Uterus (tissue), 3 donors: ENCODE measurements at regions not wholly inside any gene's neighbourhood (a gene's known extent, or its start where the extent isn't known, plus 50 kb on each side); places are given as distances from the start of the nearest gene placed in this dataset.

Experiments
- DNase-seq, 2 donors: peaks; one replicate each; pipeline ENCODE4 v3.0.0-alpha.2; 2019 to 2020
- H3K27ac ChIP-seq, 2 donors: fragments of 200-600 bp; sonication (generic); 1 replicate in 1 of 2; 2 replicates in 1 of 2; pipeline ENCODE4 v1.5.1; 2016 to 2018
- H3K27me3 ChIP-seq, 2 donors: fragments of 200-600 bp; sonication (generic); one replicate each; pipeline ENCODE4 v1.5.1; 2018 to 2019; ENCODE audit warnings: control low read depth in 1 of 2
- H3K36me3 ChIP-seq, 2 donors: fragments of 200-600 bp; sonication (generic); one replicate each; pipeline ENCODE4 v1.5.1; 2019; ENCODE audit warnings: control low read depth in 1 of 2
- H3K4me1 ChIP-seq, 2 donors: fragments of 200-600 bp; sonication (generic); one replicate each; pipeline ENCODE4 v1.5.1; 2018 to 2019; ENCODE audit warnings: control low read depth in 1 of 2
- H3K4me3 ChIP-seq, 2 donors: fragments of 200-600 bp; sonication (generic); 1 replicate in 1 of 2; 2 replicates in 1 of 2; pipeline ENCODE4 v1.5.1; 2018 to 2019; ENCODE audit warnings: mild to moderate bottlenecking in 1 of 2
- H3K9me3 ChIP-seq, 2 donors: fragments of 200-600 bp; sonication (generic); one replicate each; pipeline ENCODE4 v1.5.1; 2019; ENCODE audit warnings: control low read depth in 1 of 2
- POLR2A ChIP-seq, 2 donors: fragments of 450-650 bp; IDR thresholded peaks; one replicate each; pipeline ENCODE4 v1.6.1; 2016; ENCODE audit warnings: antibody characterized with exemption in 2 of 2, mild to moderate bottlenecking in 1 of 2, moderate library complexity in 1 of 2
- intact Hi-C: fragments of 100-400 bp; cut with DNase I; formaldehyde crosslinking; loops from one replicate; pipeline ENCODE4 v1.15.1; 2023; ENCODE audit warnings: low total_unique reads
- TF ChIP-seq, protein P1 (sequence below), 4 experiments: fragments of 200-600 bp in 2 of 4; fragments of 450-650 bp in 2 of 4; sonication (generic) in 2 of 4; IDR thresholded peaks; one replicate each; pipeline ENCODE4 v1.5.1; 2016 to 2019; ENCODE audit warnings: antibody characterized with exemption in 4 of 4, mild to moderate bottlenecking in 2 of 4, moderate library complexity in 1 of 4
- donor health status: DM: yes; HTN: yes; CAD: no.

DNA sequence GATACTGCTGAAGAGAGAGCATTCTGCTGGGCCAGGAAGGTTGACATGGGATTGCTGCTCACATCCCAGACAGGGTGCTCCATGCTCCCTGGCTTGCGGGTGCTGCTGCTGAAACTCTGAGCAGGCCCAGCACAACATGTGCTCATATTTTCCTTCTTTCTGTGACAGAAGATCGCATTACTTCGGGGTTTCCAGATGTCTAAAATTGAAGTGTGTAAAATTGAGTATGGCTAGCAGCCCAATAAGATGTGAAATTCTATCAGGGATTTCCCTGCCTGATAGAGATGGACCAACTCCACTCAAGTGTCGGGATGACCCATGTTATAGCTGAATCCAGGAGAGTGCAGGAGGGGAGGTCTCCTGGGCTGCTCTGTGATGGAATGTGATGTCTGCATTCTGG, 55.6 kb upstream of the KL start:
- intact Hi-C loops = no loop called here
- no peak for DNase-seq
- Histone ChIP-seq H3K9me3 (no peaks in the 10 kb centered on the region), H3K27ac (no peak overlapping the region), H3K36me3 (no peaks in the 10 kb centered on the region), H3K4me3 (no peak overlapping the region), H3K4me1 (no peaks in the 10 kb centered on the region), H3K27me3 (no peaks in the 10 kb centered on the region)
- TF ChIP-seq, protein P1, sequence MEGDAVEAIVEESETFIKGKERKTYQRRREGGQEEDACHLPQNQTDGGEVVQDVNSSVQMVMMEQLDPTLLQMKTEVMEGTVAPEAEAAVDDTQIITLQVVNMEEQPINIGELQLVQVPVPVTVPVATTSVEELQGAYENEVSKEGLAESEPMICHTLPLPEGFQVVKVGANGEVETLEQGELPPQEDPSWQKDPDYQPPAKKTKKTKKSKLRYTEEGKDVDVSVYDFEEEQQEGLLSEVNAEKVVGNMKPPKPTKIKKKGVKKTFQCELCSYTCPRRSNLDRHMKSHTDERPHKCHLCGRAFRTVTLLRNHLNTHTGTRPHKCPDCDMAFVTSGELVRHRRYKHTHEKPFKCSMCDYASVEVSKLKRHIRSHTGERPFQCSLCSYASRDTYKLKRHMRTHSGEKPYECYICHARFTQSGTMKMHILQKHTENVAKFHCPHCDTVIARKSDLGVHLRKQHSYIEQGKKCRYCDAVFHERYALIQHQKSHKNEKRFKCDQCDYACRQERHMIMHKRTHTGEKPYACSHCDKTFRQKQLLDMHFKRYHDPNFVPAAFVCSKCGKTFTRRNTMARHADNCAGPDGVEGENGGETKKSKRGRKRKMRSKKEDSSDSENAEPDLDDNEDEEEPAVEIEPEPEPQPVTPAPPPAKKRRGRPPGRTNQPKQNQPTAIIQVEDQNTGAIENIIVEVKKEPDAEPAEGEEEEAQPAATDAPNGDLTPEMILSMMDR (IDR thresholded peaks at IDR 0.05) = no peak
- TF ChIP-seq POLR2A (IDR thresholded peaks at IDR 0.05) = no peak

DNA sequence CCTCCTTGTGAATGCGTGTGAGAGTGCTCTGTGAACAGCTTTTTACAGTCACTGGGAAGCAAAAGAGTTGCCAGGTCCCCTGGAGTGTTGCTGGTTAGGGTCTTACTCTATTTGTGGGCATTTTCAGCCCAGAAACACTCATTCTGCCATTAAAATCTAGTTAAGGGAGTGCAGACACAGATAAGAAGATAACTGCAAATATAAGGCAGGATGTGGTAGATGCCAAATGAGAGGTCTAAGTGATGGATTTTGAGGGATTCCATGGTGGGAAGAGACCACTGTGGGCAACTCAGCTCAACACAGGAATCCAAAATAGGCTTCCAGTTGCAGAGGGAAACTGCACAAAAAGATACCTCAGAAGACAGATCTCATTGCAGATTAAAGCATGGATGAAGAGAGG, 54.5 kb upstream of the KL start:
- TF ChIP-seq POLR2A (IDR thresholded peaks at IDR 0.05) = no peak
- TF ChIP-seq, protein P1 (IDR thresholded peaks at IDR 0.05) = no peak
- Histone ChIP-seq H3K27ac (no peak overlapping the region), H3K36me3 (no peaks in the 10 kb centered on the region), H3K4me3 (no peak overlapping the region), H3K4me1 (no peaks in the 10 kb centered on the region), H3K27me3 (no peaks in the 10 kb centered on the region), H3K9me3 (no peaks in the 10 kb centered on the region)
- intact Hi-C loops = no loop called here
- no peak for DNase-seq

DNA sequence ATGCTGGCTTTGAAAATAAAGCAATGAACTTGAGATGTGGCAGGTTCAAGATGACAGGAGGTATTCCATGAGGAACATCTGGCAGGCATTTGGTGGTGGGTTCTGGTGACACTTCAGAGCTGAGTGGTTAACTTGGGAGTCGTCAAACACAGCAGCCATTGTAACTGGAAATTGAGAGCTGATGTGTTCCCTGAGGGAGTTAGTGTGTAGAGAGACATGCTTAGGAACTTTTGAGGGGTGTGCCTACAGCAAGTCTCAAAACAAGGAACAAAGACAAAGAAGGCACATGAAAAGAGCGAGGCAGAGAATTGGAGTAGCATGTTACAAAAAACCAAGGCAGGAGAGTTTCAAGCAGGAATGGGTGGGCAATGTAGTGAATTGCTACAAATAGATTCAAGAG, 53.9 kb upstream of the KL start:
- Histone ChIP-seq H3K4me3 (no peak overlapping the region), H3K27me3 (no peaks in the 10 kb centered on the region), H3K36me3 (no peaks in the 10 kb centered on the region), H3K9me3 (no peaks in the 10 kb centered on the region), H3K27ac (no peak overlapping the region), H3K4me1 (no peaks in the 10 kb centered on the region)
- intact Hi-C loops = no loop called here
- DNase-seq = no peak
- TF ChIP-seq POLR2A (IDR thresholded peaks at IDR 0.05) = no peak
- TF ChIP-seq, protein P1 (IDR thresholded peaks at IDR 0.05) = no peak

DNA sequence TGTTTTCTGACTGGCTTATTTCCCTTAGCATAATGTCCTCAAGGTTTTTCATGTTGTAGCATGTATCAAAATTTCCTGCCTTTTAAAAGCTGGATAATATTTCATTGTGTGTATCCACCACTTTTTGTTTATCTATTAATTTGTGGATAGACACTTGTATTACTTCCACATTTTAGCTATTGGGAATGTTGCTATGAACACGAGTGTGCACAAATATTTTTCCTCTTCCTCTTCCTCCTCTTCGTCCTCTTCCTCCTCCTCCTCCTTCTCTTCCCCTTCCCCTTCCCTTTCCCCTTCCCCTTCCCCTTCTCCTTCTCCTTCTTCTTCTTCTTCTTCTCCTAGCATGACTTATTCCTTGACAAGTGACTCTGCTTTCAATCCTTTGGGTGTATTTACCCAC, 51.2 kb upstream of the KL start:
- H3K4me1 ChIP-seq = no peaks in the 10 kb centered on the region
- no peaks in the 10 kb centered on the region for H3K9me3 ChIP-seq
- H3K36me3 ChIP-seq = no peaks in the 10 kb centered on the region
- TF ChIP-seq, protein P1 (IDR thresholded peaks at IDR 0.05) = no peak
- no peak for TF ChIP-seq POLR2A (IDR thresholded peaks at IDR 0.05)
- intact Hi-C loops = no loop called here
- no peak overlapping the region for H3K4me3 ChIP-seq
- no peaks in the 10 kb centered on the region for H3K27me3 ChIP-seq
- no peak overlapping the region for H3K27ac ChIP-seq
- DNase-seq = no peak
